ENCODE measurements at regions not wholly inside any gene's neighbourhood (a gene's known extent, or its start where the extent isn't known, plus 50 kb on each side); places are given as distances from the start of the nearest gene placed in this dataset.

GRCh38 chr3:44050867-44051266, 190.8 kb upstream of the TOPAZ1 start:
- DNase-seq (ENCODE audit: low spot score) = no peak

- DNase-seq (ENCODE audit: low spot score) = no peak
Observed at GRCh38 chr3:44055951-44056350, 185.7 kb upstream of the TOPAZ1 start.

GRCh38 chr3:44056446-44057240, 185.0 kb upstream of the TOPAZ1 start:
- no peak for DNase-seq (ENCODE audit: low spot score)

- DNase-seq (ENCODE audit: low spot score) = no peak
Observed at GRCh38 chr3:44058022-44058867, 183.4 kb upstream of the TOPAZ1 start.

GRCh38 chr3:44058868-44059203, 182.8 kb upstream of the TOPAZ1 start:
- no peak for DNase-seq (ENCODE audit: low spot score)

- no peak for DNase-seq (ENCODE audit: low spot score)
Observed at GRCh38 chr3:44060164-44060563, 181.5 kb upstream of the TOPAZ1 start.

GRCh38 chr3:44061268-44061667, 180.4 kb upstream of the TOPAZ1 start:
- DNase-seq (ENCODE audit: low spot score) = no peak

GRCh38 chr3:44061961-44062360, 179.7 kb upstream of the TOPAZ1 start:
- no peak for DNase-seq (ENCODE audit: low spot score)

GRCh38 chr3:44065311-44066094, 176.2 kb upstream of the TOPAZ1 start:
- no peak for DNase-seq (ENCODE audit: low spot score)

GRCh38 chr3:44066806-44067205, 174.9 kb upstream of the TOPAZ1 start:
- no peak for DNase-seq (ENCODE audit: low spot score)

GRCh38 chr3:44067431-44067830, 174.3 kb upstream of the TOPAZ1 start:
- no peak for DNase-seq (ENCODE audit: low spot score)

GRCh38 chr3:44068753-44069152, 172.9 kb upstream of the TOPAZ1 start:
- no peak for DNase-seq (ENCODE audit: low spot score)

- DNase-seq (ENCODE audit: low spot score) = no peak
Observed at GRCh38 chr3:44069276-44069675, 172.4 kb upstream of the TOPAZ1 start.

GRCh38 chr3:44070841-44071546, 170.7 kb upstream of the TOPAZ1 start:
- no peak for DNase-seq (ENCODE audit: low spot score)

GRCh38 chr3:44072601-44073540, 168.8 kb upstream of the TOPAZ1 start:
- DNase-seq (ENCODE audit: low spot score) = no peak

- no peak for DNase-seq (ENCODE audit: low spot score)
Observed at GRCh38 chr3:44074181-44074580, 167.5 kb upstream of the TOPAZ1 start.

- no peak for DNase-seq (ENCODE audit: low spot score)
Observed at GRCh38 chr3:44076221-44076829, 165.4 kb upstream of the TOPAZ1 start.

GRCh38 chr3:44077267-44077666, 164.4 kb upstream of the TOPAZ1 start:
- no peak for DNase-seq (ENCODE audit: low spot score)

GRCh38 chr3:44078863-44079262, 162.8 kb upstream of the TOPAZ1 start:
- no peak for DNase-seq (ENCODE audit: low spot score)

GRCh38 chr3:44079916-44080315, 161.8 kb upstream of the TOPAZ1 start:
- DNase-seq (ENCODE audit: low spot score) = no peak
